Fibroblast of the aortic adventitia (primary cell): ENCODE measurements at regions not wholly inside any gene's neighbourhood (a gene's known extent, or its start where the extent isn't known, plus 50 kb on each side); places are given as distances from the start of the nearest gene placed in this dataset.
"Not testable (repeated sequence)": the region's sequence is repeated elsewhere in the genome, so short reads cannot be mapped to it uniquely, and the experiment has no call there.

Source experiments
- DNase-seq: peaks from one replicate; pipeline ENCODE4 v3.0.0-alpha.2; 2010; ENCODE audit warnings: low read depth
- H3K4me3 ChIP-seq: 2 replicates; pipeline ENCODE4 v1.5.1; 2011; ENCODE audit warnings: low read depth, mild to moderate bottlenecking, control low read depth, low read length, moderate library complexity
- TF ChIP-seq, protein P1 (sequence below): IDR thresholded peaks from 2 replicates; pipeline ENCODE4 v1.5.1; 2011; ENCODE audit warnings: mild to moderate bottlenecking, low read length, control low read depth, inconsistent platforms; ENCODE audit not compliant: insufficient read depth

DNA sequence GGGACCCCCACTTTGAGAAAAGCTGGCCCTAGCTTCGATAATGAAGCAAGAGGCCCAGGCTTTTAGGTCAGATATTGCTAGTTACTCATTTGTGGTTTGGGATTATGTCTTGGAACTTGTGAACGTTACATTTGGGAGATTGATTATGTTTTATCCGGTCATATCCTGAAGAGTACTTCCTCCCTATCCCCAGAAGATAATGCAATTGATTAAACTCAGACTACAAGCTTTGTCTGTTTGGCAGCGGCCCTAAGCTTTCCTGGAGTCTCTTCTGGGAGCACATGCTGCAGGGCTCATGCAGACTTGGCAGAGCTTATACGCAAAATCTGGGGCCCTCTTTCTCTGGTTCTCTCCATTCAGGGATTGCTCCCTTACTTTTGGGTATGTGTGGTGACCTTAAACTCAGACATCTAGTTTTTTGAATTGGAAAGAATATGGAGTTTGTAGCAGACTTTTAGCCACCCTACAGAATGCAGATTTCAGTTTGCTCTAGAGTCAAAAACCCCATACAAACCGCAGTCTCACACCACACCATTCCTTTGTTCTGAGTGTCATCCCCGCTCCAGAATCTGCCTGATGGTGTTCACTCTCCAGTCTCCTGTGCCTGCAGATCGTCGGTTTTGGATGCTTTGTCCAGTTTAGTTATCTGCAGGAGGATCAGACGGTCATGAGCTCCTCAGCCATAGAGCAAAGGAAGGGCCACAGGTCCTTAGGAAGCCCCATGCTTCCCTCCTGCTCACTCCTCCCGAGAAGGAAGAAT, 449.5 kb upstream of the TRPC7 start:
- no peak overlapping the region for H3K4me3 ChIP-seq
- TF ChIP-seq, protein P1, sequence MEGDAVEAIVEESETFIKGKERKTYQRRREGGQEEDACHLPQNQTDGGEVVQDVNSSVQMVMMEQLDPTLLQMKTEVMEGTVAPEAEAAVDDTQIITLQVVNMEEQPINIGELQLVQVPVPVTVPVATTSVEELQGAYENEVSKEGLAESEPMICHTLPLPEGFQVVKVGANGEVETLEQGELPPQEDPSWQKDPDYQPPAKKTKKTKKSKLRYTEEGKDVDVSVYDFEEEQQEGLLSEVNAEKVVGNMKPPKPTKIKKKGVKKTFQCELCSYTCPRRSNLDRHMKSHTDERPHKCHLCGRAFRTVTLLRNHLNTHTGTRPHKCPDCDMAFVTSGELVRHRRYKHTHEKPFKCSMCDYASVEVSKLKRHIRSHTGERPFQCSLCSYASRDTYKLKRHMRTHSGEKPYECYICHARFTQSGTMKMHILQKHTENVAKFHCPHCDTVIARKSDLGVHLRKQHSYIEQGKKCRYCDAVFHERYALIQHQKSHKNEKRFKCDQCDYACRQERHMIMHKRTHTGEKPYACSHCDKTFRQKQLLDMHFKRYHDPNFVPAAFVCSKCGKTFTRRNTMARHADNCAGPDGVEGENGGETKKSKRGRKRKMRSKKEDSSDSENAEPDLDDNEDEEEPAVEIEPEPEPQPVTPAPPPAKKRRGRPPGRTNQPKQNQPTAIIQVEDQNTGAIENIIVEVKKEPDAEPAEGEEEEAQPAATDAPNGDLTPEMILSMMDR = no peak
- DNase-seq = peak; percentile 82

DNA sequence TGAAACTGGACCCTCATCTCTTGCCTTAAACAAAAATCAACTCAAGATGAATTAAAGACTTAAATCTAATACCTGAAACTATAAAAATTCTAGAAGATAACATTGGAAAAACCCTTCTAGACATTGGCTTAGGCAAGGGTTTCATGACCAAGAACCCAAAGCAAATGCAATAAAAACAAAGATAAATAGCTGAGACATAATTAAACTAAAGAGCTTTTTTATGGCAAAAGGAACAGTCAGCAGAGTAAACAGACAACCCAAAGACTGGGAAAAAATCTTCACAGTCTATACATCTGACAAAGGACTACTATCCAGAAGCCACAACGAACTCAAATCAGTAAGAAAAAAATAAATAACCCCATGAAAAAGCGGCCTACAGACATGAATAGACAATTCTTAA, 446.9 kb upstream of the TRPC7 start:
- DNase-seq, H3K4me3 ChIP-seq: not testable (repeated sequence)

DNA sequence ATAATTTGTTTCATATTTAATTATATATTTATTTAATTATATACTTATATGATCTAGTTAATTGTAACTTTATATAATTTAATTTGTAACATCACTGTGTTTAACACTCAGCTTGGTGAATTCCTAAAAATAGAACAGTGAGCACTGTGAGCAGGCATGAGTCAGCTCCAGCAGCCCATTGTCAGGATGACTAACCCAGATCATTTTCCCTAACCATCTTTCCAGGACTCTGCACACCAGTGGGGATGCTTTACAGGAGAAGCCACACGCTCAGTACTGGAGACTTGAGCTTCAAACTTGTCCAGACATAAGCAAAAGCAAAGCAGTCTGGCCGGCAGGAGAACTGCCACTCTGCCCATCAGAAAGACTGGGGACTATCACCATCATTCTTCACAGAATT, 446.2 kb upstream of the TRPC7 start:
- H3K4me3 ChIP-seq = no peak overlapping the region
- TF ChIP-seq, protein P1 = no peak
- DNase-seq = peak; percentile 87

DNA sequence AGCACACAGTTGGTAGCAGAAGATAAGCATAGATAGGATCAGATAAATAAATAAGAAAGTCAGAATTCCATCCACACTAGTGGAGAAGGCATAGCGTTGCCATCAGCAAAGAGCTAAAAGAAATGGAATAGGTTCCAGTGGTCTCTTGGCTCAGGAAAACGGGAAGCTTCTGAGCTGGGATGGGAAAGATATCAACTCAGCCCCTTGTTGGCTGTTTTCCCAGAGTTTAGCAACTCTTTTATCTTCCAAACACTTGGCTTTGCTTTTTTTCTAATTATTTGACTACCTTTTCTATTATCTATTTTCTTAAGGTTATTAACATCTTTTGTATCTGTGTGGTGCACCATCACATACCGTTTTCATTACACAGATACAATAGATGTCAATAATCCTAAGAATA, 445.7 kb upstream of the TRPC7 start:
- TF ChIP-seq, protein P1 = no peak
- DNase-seq = peak; percentile 59
- no peak overlapping the region for H3K4me3 ChIP-seq

DNA sequence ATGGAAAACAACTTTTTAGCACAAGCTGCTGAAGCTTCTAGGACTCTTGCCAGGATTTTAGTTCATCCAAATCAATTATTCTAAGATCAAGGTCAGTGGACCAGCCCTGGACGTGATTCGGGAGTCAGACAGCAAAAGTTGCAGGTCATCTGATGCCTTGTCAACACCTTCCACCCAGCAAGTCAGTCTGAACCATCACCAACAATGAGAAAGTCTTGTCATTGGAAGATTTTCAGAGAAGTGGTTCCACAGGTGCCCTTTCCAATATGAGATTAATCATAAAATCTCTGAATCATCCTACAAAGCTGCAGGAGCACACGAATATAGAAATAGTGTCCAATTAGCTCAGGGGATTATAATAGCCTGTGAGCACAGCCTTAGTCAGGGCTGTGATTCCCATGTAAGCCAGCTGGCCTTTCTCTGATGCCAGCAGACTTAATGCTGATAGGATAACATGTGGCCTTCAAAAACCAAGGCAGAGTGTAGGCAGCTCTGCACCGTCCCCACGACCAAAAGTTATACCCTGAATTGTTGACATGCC, 445.0 kb upstream of the TRPC7 start:
- DNase-seq = peak; percentile 82
- no peak overlapping the region for H3K4me3 ChIP-seq
- TF ChIP-seq, protein P1 = no peak

DNA sequence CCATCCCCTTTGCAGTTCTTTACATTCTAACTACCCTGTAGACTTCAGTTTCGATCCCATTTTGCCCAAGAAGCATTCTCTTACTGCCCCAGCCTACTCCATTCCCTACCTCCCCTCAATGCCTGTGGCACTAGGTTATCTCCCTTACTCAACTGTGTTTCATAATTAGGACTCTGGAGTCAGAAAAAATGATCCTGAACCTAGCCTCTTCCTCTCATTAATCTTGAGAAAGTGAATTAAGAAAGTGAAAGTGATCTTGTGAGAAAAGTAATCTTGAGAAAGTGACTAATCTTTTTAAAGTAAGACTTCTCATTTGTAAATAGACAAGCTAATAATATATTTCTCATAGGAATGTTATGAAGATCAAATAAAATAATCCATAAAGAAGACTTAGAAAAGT, 444.0 kb upstream of the TRPC7 start:
- DNase-seq = peak; percentile 20
- TF ChIP-seq, protein P1 = no peak
- H3K4me3 ChIP-seq = no peak overlapping the region

DNA sequence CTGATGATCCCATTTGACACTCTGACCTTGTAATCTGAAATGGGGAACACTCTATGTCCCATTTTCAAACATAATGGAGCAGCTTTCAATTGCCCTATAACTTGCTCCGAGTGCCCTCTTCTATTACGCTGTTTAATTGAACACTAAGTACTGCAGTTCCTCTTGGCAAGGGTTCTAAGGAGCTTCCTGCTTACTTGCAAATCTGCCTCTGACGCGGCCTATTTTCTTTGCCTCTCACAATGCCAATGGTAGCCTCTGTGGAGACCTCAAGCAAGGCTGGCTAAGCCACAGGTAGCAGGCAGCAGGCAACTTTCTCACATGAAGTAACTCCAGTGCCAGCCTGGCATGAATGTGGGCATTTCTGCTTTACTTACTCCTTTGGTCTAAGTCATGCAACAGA, 443.4 kb upstream of the TRPC7 start:
- DNase-seq = no peak

More for the DNA sequence above, 443.4 kb upstream of the TRPC7 start:
- no peak overlapping the region for H3K4me3 ChIP-seq
- TF ChIP-seq, protein P1 = no peak
